Ascending aorta (tissue), 2 donors: ENCODE measurements at regions not wholly inside any gene's neighbourhood (a gene's known extent, or its start where the extent isn't known, plus 50 kb on each side); places are given as distances from the start of the nearest gene placed in this dataset.

ENCODE experiments used
- DNase-seq, 2 donors: peaks; one replicate each; pipeline ENCODE4 v3.0.0-alpha.2; 2019; ENCODE audit warnings: low spot score in 2 of 2
- H3K27ac ChIP-seq, 2 donors: fragments of 200-600 bp; sonication (generic); one replicate each; pipeline ENCODE4 v1.5.1; 2016 to 2017; ENCODE audit warnings: mild to moderate bottlenecking in 1 of 2
- H3K27me3 ChIP-seq: fragments of 200-600 bp; sonication (generic); one replicate; pipeline ENCODE4 v1.5.1; 2017
- H3K36me3 ChIP-seq, 2 donors: fragments of 200-600 bp; sonication (generic); one replicate each; pipeline ENCODE4 v1.5.1; 2016
- H3K4me1 ChIP-seq, 2 donors: fragments of 200-600 bp; sonication (generic); one replicate each; pipeline ENCODE4 v1.5.1; 2016 to 2017; ENCODE audit warnings: mild to moderate bottlenecking in 1 of 2
- H3K4me3 ChIP-seq, 2 donors: fragments of 200-600 bp; sonication (generic); one replicate each; pipeline ENCODE4 v1.5.1; 2016 to 2017; ENCODE audit warnings: mild to moderate bottlenecking in 1 of 2
- H3K9me3 ChIP-seq, 2 donors: fragments of 200-600 bp; sonication (generic); one replicate each; pipeline ENCODE4 v1.5.1; 2016
- CTCF ChIP-seq, 3 experiments: fragments of 200-600 bp in 2 of 3; fragments of 450-650 bp in 1 of 3; sonication (generic) in 2 of 3; IDR thresholded peaks; one replicate each; pipeline ENCODE4 v1.5.1; 2016 to 2019; ENCODE audit warnings: antibody characterized with exemption in 3 of 3, mild to moderate bottlenecking in 1 of 3, moderate library complexity in 1 of 3
- intact Hi-C: fragments of 100-400 bp; cut with DNase I; formaldehyde crosslinking; loops from one replicate; pipeline ENCODE4 v1.15.1; 2023

- intact Hi-C loops = no loop called here
Observed at GRCh38 chr1:53378061-53378460, 50.2 kb upstream of the LRP8 start.

GRCh38 chr1:53378932-53379661 lies 51.2 kb upstream of the LRP8 start:
- H3K4me3 ChIP-seq = no peak overlapping the region
- H3K4me1 ChIP-seq = no peaks in the 10 kb centered on the region
- no peak for TF ChIP-seq CTCF (IDR thresholded peaks at IDR 0.05)
- peak in 1 of 2 donors; percentile 39 for DNase-seq
- no peaks in the 10 kb centered on the region for H3K9me3 ChIP-seq
- intact Hi-C loops = no loop called here
- no peaks in the 10 kb centered on the region for H3K36me3 ChIP-seq
- no peaks in the 10 kb centered on the region for H3K27me3 ChIP-seq
- H3K27ac ChIP-seq = no peak overlapping the region

More at GRCh38 chr1:53378061-53378460, 50.2 kb upstream of the LRP8 start:
- Histone ChIP-seq H3K27me3 (no peaks in the 10 kb centered on the region), H3K4me3 (no peak overlapping the region), H3K4me1 (no peaks in the 10 kb centered on the region), H3K9me3 (no peaks in the 10 kb centered on the region), H3K36me3 (no peaks in the 10 kb centered on the region), H3K27ac (no peak overlapping the region)
- no peak for TF ChIP-seq CTCF (IDR thresholded peaks at IDR 0.05)
- DNase-seq = peak in 1 of 2 donors; percentile 39

GRCh38 chr1:53379662-53380002 lies 51.8 kb upstream of the LRP8 start:
- intact Hi-C loops = no loop called here
- H3K27ac ChIP-seq = no peak overlapping the region
- no peaks in the 10 kb centered on the region for H3K4me1 ChIP-seq
- TF ChIP-seq CTCF (IDR thresholded peaks at IDR 0.05) = no peak
- no peaks in the 10 kb centered on the region for H3K27me3 ChIP-seq
- no peaks in the 10 kb centered on the region for H3K36me3 ChIP-seq
- DNase-seq = no peak
- H3K4me3 ChIP-seq = no peak overlapping the region
- no peaks in the 10 kb centered on the region for H3K9me3 ChIP-seq

GRCh38 chr1:53380296-53380695 lies 52.4 kb upstream of the LRP8 start:
- Histone ChIP-seq H3K9me3 (no peaks in the 10 kb centered on the region), H3K4me1 (no peaks in the 10 kb centered on the region), H3K36me3 (no peaks in the 10 kb centered on the region), H3K4me3 (no peak overlapping the region), H3K27ac (no peak overlapping the region), H3K27me3 (no peaks in the 10 kb centered on the region)
- no peak for TF ChIP-seq CTCF (IDR thresholded peaks at IDR 0.05)
- DNase-seq = no peak
- intact Hi-C loops = no loop called here

GRCh38 chr1:53381790-53382401 lies 54.0 kb upstream of the LRP8 start:
- no peak for TF ChIP-seq CTCF (IDR thresholded peaks at IDR 0.05)
- intact Hi-C loops = no loop called here

More at GRCh38 chr1:53381790-53382401, 54.0 kb upstream of the LRP8 start:
- Histone ChIP-seq H3K36me3 (no peaks in the 10 kb centered on the region), H3K4me3 (no peak overlapping the region), H3K4me1 (no peaks in the 10 kb centered on the region), H3K27me3 (no peaks in the 10 kb centered on the region), H3K9me3 (no peaks in the 10 kb centered on the region), H3K27ac (no peak overlapping the region)
- DNase-seq = no peak
